GM19043 (cell line): ENCODE measurements at regions not wholly inside any gene's neighbourhood (a gene's known extent, or its start where the extent isn't known, plus 50 kb on each side); places are given as distances from the start of the nearest gene placed in this dataset.
"Not testable (repeated sequence)": the region's sequence is repeated elsewhere in the genome, so short reads cannot be mapped to it uniquely, and the experiment has no call there.

Experiments
- ATAC-seq: cut with Tn5 transposase; IDR thresholded peaks from one replicate; pipeline ENCODE4 v1.9.1; 2021; ENCODE audit warnings: low read depth; ENCODE audit not compliant: unreplicated experiment

- not testable (repeated sequence) for ATAC-seq
Measured at GRCh38 chr1:238601604-238602003, 710.9 kb upstream of the ZP4 start.

DNA sequence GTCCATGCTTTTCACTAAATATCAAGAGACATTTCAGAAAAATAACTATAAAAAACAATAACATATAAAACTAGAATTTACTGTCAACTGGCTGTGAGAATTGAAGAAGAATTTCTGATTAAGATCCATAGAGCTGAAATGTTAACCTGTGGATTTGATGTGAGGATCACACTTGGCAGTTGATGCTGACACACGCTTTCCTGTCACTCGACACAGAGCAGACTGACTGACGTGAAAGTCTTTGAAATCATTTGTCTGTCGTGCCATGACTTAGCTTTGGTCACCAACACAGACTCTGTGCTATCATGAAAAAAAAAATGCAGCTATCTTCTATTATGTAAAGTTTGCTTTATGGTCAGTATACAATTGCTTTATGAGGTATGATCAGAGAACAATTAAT lies 706.0 kb upstream of the ZP4 start:
- no peak for ATAC-seq

DNA sequence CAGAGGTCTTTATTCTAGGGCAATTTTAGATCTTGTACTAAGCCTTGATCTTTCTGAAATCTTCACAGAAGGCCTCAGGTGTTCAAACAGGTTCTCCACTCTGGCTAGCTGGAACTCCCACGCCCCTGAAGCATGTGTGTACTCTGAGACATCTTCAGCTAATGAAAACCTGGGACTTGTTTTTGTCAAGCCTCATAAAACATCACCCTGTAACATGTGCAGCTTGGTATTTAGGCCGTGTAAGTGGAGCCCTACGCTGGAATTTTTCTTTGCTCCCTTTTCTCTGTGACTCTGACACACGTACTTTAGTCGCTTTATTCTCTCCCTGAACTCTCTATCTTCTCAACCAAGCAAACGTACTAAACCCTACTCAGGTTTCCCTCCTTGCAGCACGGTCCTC lies 701.9 kb upstream of the ZP4 start:
- ATAC-seq = no peak

DNA sequence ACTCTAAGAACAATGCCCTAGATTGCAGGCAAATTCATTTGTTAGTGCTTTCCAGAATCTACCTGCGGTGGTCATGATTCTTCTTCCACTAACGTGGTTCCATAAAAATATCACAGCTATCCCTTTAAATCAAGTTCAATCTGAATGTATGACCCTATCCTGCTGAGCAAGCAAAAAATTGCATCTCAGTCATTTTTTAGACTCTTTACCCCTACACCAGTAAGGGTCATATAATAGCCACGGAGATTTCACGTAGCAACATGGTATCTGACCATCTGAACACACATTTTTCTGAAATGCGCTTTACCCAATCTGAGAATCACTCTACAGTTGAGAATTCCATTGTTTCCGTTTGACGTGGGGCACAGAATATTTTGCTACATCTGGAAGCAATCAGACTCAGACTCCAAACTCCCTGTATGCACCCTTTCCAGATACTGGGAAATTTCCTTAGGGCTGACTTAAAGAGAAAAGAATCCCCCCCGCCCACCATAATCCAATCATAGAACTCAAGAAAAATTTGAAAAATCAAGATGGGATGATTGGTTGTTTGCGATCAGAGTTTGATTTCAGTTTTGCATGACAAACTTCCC lies 699.2 kb upstream of the ZP4 start:
- ATAC-seq = no peak

DNA sequence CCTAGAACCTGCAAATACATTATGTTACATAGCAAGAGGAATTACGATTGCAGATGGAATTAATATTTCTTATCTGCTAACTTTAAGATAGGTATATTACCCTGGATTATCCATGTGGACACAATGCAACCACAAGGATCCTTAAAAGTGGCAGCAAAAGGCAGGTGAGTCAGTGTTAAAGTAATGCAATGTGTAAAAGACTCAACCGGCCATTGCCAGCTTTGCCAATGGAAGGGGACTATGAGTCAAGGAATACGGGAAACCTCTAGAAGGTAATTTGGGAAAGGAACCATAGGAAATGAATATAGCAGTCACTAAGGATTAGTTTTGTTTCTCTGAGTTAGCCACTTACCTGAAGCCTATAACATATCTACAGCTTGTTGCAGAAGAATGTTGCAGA lies 692.1 kb upstream of the ZP4 start:
- no peak for ATAC-seq

DNA sequence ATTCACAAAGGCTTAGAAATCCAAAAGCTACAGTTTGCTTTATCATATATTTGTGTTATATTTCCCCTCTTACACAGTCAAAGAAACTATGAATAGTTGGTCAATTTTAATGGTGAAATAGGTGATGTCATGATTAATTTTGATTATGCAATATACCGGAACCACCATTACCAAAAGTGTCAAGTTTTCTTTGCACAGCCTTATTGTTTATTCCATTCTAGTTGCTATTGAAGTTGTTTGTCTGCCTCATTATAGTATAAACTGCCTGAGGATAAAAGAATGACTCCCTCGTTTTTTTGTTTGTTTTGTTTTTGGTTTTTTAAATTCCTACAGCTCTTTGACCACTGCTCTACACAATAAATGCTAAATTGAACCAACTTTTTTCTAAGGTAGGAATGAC lies 690.6 kb upstream of the ZP4 start:
- no peak for ATAC-seq

DNA sequence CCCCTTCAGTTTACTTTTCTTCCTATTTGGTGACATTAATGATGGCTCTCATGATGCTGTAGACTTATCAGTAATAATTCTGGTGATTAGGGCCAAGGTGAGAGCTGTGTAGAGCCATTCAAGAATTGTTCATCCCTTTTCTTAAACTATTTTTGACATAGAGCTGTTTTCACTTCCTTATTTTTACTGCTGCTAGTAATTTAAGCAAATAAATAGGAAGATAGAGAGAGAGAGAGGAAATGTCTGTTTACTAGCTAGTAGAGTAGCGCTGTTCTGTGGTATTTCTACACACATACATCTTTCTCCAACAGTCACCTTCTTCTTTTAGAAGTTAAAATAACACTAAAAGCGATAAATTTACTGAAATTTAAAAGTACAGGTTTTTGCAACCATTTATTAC lies 678.0 kb upstream of the ZP4 start:
- no peak for ATAC-seq

- ATAC-seq = no peak
Measured at GRCh38 chr1:238562341-238562740, 671.6 kb upstream of the ZP4 start.

- ATAC-seq = no peak
Measured at GRCh38 chr1:238558746-238559145, 668.0 kb upstream of the ZP4 start.

- no peak for ATAC-seq
Measured at GRCh38 chr1:238558156-238558555, 667.4 kb upstream of the ZP4 start.

DNA sequence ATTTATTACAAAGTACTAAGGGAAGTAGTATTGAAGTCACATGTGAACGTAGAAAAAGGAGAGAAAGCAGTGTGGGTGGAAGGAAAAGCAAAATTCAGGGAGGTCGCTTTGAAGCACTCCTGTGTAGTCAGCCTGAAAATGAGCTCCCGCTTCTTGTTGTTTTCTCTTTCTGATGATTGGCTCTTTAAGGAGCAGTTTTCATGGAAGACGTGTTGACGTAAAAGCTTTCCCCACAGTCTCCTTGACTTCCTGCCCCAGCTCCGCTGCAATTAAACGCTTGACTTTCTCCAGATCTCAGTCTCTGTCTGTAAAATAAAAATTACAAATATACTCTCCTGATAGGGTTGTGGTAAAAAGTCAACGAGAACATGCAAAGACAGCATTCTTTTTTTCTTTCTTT lies 661.5 kb upstream of the ZP4 start:
- ATAC-seq = no peak

DNA sequence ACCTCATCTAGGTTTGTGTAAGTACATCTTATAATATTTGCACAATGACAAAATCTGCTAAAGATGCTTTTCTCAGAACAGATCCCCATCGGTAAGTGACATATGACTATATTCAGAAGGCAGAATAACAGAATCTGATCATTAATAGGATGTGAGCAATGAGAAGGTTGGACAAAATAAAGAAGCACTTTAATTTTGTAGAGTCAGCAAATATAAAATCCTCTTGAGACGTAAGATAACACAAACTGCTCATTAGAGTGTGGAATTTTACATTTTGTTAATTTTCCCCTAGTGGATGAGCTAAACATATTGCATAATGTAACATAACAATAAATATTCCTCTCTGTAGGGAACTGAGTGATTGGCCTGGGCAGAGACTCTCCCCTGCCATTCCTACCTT lies 658.4 kb upstream of the ZP4 start:
- no peak for ATAC-seq

GRCh38 chr1:238546118-238546517 lies 655.4 kb upstream of the ZP4 start:
- ATAC-seq = no peak

- ATAC-seq = no peak
Measured at GRCh38 chr1:238537641-238538040, 646.9 kb upstream of the ZP4 start.

- ATAC-seq = no peak
Measured at GRCh38 chr1:238530209-238530851, 639.6 kb upstream of the ZP4 start.

DNA sequence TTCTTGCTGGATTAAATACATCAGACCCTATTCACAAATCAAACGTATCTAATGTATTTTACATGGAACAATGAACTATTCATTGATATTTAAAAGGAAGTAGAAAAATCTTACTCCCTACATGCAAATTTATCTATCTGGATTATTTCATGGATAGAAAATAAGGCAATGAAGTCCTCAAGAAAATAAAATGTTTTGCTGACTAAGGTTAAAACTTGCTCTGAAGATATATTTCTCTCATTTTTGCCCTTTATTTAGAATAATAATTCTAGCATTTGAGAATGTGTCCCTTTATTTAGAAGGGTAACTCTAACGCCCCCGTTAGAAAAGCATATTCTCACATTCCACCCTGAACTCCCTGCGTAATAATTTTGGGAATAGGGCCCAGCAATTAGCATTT lies 627.0 kb upstream of the ZP4 start:
- ATAC-seq = no peak

- no peak for ATAC-seq
Measured at GRCh38 chr1:238501290-238501689, 610.6 kb upstream of the ZP4 start.

- no peak for ATAC-seq
Measured at GRCh38 chr1:238499021-238499420, 608.3 kb upstream of the ZP4 start.

GRCh38 chr1:238492271-238492670 lies 601.5 kb upstream of the ZP4 start:
- no peak for ATAC-seq

DNA sequence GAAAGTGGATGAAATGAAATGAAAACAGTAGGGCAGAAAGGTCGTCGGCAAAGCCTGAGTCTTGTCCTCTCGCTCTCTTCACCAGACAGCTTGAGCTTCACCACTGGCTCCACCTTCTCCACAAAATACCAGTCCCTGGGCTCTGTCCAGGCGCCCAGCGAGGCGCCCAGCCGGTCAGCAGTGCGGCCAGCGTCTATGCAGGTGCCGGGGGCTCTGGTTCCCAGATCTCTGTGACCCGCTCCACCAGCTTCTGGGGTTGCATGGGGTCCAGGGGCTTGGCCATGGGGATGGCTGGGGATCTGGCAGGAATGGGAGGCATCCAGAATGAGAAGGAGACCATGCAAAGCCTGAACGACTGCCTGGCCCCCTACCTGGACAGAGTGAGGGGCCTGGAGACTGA lies 600.5 kb upstream of the ZP4 start:
- no peak for ATAC-seq

GRCh38 chr1:238489006-238489405 lies 598.3 kb upstream of the ZP4 start:
- no peak for ATAC-seq

DNA sequence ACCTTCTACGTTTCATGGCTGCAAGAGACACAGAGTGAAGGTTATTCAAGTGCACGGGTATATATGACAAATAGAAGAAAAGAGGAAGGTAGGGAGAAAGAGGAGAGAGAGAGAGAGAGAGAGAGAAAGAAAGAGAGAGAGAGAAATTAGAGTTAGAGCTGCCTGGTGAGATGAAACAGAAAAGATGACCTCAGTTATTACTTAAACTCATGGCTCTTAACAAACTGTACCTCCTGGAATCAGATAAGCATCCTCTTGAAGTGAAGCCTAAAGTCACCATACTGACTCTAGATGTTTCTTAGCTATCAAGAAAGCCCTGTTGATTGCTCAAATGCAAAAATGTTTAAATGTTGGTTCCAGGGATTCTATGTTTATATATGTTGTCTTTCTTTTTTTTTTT lies 597.7 kb upstream of the ZP4 start:
- ATAC-seq = no peak

GRCh38 chr1:238487931-238488330 lies 597.2 kb upstream of the ZP4 start:
- ATAC-seq = no peak
